ENCODE measurements at regions not wholly inside any gene's neighbourhood (a gene's known extent, or its start where the extent isn't known, plus 50 kb on each side); places are given as distances from the start of the nearest gene placed in this dataset.

DNA sequence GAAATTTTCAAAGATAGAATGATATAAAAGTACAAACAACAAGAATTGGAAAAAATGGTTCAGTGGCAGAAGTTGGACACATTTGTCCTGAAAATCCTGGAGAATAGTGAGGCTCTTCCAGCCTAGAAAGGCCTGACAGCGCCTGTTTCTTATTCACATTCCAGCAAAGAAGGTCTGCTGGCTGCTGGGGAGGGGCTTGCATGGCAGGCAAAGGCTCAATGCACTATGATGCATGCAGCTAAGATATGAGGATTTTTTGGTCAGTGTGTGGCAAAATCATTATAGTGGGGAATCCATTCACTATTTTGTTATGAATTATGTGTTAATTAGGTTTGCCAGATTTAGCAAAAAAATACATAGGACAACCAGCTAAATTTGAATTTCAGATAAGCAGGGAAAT, 243.9 kb upstream of the SLC30A5 start:
- TF ChIP-seq EZH2 (IDR thresholded peaks at IDR 0.05; ENCODE audit: borderline replicate concordance, low read depth, low read length, severe bottlenecking), result no peak
- TF ChIP-seq, protein P1, sequence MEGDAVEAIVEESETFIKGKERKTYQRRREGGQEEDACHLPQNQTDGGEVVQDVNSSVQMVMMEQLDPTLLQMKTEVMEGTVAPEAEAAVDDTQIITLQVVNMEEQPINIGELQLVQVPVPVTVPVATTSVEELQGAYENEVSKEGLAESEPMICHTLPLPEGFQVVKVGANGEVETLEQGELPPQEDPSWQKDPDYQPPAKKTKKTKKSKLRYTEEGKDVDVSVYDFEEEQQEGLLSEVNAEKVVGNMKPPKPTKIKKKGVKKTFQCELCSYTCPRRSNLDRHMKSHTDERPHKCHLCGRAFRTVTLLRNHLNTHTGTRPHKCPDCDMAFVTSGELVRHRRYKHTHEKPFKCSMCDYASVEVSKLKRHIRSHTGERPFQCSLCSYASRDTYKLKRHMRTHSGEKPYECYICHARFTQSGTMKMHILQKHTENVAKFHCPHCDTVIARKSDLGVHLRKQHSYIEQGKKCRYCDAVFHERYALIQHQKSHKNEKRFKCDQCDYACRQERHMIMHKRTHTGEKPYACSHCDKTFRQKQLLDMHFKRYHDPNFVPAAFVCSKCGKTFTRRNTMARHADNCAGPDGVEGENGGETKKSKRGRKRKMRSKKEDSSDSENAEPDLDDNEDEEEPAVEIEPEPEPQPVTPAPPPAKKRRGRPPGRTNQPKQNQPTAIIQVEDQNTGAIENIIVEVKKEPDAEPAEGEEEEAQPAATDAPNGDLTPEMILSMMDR (IDR thresholded peaks at IDR 0.05; ENCODE audit: borderline replicate concordance, extremely low read depth, low read length, poor library complexity, severe bottlenecking), result no peak

Data from DND-41 (cell line).